ENCODE measurements at regions not wholly inside any gene's neighbourhood (a gene's known extent, or its start where the extent isn't known, plus 50 kb on each side); places are given as distances from the start of the nearest gene placed in this dataset.

GRCh38 chr12:42643881-42644579, 54.5 kb upstream of the PRICKLE1 start:
- DNase-seq = no peak

DNA sequence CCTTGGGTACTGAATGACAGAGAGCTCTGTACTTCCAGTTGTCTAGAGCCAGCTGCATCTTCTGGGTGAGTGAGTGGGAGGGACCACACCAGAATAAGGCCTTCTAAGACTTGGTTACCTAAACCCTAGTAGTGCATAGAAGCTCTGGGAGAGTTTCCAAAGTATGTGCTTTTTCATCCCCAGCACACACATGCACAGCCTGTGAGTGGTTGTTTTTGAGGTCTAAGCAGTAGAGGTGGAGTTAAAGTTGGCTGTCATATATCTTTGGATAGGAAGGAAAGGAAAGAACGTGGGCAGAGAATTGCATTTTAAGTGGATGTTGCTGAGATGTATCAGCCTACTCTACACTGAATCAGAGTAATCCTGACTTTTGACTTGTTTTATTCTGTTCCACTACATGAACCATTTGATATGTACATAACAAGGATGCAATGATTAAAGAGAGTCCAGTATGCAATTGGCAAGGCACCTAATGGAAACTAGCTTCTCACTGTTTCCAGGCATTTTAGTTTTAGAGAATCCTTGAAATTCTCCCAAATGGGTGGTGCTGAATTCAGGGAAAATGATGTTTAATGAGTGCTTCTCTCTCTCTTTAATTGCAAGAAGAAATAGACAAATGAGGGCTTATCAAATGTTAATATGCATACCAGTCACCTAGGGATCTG, 51.8 kb upstream of the PRICKLE1 start:
- DNase-seq = no peak

DNA sequence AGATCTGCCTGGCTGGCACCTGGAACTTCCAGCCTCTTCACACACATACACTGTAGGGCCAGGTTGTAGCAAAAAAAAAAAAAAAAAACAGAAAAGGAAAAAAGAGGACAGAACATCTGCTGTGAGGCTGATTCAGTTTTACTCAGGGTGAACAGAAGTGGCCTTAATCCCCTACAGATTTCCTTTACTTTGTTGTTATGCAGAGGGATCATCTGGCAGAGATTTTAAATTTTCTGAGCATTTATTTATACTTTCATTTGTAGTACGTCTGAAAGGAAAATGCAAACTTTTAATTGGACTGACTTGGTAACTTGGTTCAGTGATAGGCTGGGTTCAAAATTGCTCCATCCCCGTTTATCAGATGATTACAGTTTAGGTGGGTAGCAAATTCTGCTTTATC, 50.8 kb upstream of the PRICKLE1 start:
- no peak for DNase-seq

GRCh38 chr12:42639556-42639955, 50.0 kb upstream of the PRICKLE1 start:
- no peak for DNase-seq
